ENCODE measurements at regions not wholly inside any gene's neighbourhood (a gene's known extent, or its start where the extent isn't known, plus 50 kb on each side); places are given as distances from the start of the nearest gene placed in this dataset.

GRCh38 chr4:155094201-155094820, 114.1 kb upstream of the NPY2R start:
- DNase-seq (ENCODE audit: low read depth in 2 of 2), result no peak

DNA sequence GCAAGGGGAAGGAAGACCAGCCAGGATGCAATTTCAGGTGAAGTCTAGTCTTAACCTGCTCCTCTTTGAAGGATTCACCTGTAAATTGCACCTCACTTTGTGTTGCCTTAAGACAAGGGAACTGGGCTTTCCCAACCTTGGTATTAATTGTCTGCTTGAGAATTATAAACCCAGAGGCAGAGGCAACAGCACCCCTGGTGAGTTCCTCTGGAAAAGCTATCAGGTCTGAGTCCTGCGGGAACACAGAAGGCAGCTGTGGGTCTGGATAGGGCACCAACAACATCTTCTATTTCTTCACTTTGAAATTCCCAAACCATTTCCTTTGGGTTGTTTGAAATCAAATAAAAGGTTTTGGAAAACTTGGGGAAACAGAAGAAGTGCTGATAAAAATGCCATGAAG, 109.2 kb upstream of the NPY2R start:
- DNase-seq (ENCODE audit: low read depth in 2 of 2), result no peak

DNA sequence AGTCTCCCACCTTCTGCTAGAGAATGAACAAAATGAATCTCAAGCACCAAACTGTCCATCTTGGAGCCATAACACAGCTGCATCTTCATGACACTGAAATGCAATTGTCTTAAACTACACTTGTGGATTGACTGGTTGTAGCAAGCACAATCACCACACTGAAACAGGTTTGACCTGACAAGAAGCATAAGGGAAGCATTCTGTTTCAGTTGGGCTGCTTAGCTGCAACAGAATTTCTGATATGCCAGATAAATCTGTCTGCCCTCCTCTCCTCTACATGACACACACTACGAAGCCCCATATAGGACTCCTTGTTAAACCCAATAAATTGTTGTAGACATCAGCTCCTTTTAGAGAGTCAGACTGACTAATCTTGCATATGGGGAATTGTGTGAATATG, 101.8 kb upstream of the NPY2R start:
- no peak for DNase-seq (ENCODE audit: low read depth in 2 of 2)

DNA sequence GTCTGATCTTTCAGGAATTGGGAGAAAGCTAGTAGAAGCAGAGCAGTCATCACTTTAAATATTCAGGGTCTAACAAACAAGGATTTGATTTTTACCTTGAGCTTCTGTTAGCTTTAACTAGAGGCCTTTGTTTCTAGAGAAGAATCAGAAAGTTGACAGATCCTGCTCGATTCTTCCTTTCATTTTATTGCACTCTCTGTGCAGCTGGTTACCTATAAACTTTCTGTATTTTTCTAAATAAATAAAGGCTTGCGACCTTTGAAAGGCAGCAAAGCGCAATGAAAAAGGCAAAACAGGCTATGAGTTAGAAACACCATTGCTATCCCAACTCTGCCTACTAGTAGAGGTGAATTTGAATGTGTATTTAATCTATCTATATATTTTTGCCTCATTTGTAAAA, 101.4 kb upstream of the NPY2R start:
- no peak for DNase-seq (ENCODE audit: low read depth in 2 of 2)

DNA sequence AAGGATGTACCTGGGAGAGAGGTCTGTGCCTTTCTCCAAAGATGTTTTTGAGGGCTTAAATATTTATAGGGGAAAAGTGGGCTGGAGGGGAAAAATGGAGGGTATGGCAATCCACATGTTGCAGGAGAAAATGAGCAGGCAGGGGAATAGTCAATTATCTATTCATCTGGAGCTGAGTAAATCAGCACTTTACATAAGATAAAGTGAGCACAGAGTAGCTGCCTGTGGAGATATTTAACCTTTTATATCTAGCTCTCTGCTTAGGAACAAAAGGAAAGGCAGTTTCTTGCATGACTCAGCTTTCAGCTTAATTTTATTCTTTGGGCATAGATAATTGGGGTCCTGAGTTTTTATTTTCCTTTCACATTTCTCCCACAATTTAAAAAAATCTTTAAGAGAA, 93.6 kb upstream of the NPY2R start:
- no peak for DNase-seq (ENCODE audit: low read depth in 2 of 2)

DNA sequence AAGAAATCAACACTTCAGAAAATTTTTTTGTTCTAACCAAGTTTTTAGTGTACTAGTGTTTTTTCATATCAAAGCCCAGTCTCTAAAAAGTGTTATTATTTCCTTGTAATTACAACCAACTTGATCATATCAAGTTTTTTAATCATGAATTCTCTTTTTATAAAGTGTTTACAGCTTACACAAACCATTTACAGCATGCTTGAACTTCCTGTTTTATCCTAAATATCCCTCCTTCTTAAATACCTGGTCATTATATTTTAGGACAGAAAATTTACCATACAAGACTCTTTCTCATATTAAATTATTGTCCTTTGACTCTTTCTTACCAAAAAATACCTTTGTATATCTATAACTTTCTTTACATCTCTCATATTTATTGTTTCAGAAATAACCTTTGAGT, 89.4 kb upstream of the NPY2R start:
- no peak for DNase-seq (ENCODE audit: low read depth in 2 of 2)

DNA sequence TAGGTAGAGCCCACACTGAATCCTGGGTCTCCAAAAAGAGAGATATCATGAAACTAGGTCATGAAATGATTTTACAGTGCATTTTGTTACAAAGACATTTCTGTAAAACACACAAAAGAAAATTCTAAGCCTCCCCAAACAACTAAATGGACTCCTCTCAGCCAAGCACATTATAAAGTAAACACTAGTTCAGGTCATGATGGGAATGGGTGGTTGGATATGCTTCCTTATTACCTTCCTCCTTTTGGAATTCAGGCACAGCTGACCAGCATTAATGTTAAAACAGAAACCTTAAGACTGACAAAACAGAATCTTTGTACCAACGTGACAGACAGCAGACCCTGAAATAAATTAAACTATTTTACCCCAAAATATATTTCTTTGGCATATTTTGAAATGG, 87.9 kb upstream of the NPY2R start:
- no peak for DNase-seq (ENCODE audit: low read depth in 2 of 2)

DNA sequence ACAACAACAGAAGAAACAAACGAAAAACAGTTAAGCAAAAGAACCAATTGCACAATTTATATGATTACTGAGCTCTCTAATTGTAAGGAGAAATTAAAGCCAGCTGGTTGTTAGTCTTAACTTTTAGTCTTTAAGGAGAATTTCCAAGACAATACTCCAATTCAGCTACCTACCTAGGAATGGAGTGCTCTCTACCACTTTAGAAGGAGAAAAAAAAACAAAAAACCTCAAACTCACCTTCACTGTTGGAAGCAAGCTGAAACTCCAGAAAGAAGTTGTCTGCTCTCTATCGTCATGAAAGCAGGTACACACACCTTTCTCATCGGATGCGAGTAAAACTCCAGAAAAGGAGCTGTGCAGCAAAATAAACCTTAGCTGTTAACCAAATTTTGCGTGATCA, 86.1 kb upstream of the NPY2R start:
- no peak for DNase-seq (ENCODE audit: low read depth in 2 of 2)

DNA sequence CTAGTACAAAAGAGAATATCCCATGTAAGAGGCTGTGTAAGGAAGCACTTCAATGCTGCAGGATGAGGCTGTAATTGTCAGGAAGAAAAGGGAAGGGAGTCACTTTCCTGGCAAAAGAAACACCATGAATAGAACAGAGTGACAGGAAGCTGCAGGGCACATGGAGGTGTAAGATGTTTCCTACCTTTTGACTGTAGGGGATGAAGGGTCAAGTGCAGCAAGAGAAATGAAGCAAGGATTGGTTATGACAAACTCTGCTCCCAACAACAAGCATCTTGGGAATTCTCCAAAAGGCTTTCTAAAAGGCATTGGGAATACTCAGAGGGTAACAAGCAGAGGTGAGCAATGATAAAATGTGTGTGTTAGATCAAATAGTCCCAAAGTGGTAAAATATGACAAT, 74.3 kb upstream of the NPY2R start:
- no peak for DNase-seq (ENCODE audit: low read depth in 2 of 2)

- DNase-seq (ENCODE audit: low read depth in 2 of 2), result no peak
Measured at GRCh38 chr4:155140889-155141288, 67.5 kb upstream of the NPY2R start.

DNA sequence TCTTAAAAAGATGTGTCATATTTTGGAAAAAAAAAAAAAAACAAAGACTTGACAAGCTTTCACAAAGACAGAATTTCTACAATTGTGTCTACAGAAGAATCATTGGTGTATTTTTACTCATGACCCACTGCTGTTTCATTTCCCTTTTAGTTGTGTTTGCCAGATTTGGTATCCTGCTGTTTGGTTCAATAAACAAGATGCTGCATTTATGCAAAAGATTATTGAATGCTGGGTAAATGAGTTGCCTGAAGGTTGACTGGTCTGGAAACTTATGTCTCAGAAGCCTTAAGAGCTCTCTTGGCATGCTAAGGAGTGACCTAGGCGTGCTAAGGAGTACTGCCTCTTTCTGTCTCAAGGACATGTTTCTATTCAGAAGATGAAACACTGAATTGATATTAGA, 64.9 kb upstream of the NPY2R start:
- DNase-seq (ENCODE audit: low read depth in 2 of 2), result no peak

All from stimulated activated CD4-positive, alpha-beta T cell treated with anti-CD3 and anti-CD28 coated beads, Interleukin-12 subunit alpha, Interleukin-12 subunit beta, amount 100 ng/mL, for 24 hours (primary cell).